C4-2B (cell line): ENCODE measurements at regions not wholly inside any gene's neighbourhood (a gene's known extent, or its start where the extent isn't known, plus 50 kb on each side); places are given as distances from the start of the nearest gene placed in this dataset.

Source experiments
- H3K27ac ChIP-seq: fragments of 450-650 bp; 2 replicates; pipeline ENCODE4 v1.5.1; 2017
- ZFX ChIP-seq: fragments of 450-650 bp; IDR thresholded peaks from 2 replicates; pipeline ENCODE4 v1.6.1; 2017
- TF ChIP-seq, protein P1 (sequence below): fragments of 450-650 bp; conservative IDR thresholded peaks from 2 replicates; pipeline ENCODE4 v1.5.1; 2017; ENCODE audit warnings: mild to moderate bottlenecking

DNA sequence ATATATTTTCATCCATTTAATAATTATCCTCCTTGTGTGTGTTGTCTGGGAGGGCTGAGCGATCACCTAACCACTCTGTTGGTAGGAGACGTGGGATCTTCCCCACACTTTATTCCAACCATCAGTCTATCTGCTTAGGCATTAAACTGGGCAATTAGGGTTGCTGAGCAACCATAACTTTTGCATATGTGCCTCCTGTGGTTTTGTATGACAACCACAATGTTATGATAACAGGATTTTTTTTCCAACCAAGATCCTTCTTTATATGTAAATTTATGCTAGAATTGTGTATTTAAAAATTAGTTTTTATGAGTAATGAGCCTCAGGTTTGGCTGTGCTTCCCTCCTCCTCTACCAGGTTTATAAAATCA is 495.0 kb upstream of the MGMT start:
- TF ChIP-seq ZFX, result no peak
- TF ChIP-seq, protein P1, sequence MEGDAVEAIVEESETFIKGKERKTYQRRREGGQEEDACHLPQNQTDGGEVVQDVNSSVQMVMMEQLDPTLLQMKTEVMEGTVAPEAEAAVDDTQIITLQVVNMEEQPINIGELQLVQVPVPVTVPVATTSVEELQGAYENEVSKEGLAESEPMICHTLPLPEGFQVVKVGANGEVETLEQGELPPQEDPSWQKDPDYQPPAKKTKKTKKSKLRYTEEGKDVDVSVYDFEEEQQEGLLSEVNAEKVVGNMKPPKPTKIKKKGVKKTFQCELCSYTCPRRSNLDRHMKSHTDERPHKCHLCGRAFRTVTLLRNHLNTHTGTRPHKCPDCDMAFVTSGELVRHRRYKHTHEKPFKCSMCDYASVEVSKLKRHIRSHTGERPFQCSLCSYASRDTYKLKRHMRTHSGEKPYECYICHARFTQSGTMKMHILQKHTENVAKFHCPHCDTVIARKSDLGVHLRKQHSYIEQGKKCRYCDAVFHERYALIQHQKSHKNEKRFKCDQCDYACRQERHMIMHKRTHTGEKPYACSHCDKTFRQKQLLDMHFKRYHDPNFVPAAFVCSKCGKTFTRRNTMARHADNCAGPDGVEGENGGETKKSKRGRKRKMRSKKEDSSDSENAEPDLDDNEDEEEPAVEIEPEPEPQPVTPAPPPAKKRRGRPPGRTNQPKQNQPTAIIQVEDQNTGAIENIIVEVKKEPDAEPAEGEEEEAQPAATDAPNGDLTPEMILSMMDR, result no peak
- H3K27ac ChIP-seq, result peak overlapping the region; percentile 24

DNA sequence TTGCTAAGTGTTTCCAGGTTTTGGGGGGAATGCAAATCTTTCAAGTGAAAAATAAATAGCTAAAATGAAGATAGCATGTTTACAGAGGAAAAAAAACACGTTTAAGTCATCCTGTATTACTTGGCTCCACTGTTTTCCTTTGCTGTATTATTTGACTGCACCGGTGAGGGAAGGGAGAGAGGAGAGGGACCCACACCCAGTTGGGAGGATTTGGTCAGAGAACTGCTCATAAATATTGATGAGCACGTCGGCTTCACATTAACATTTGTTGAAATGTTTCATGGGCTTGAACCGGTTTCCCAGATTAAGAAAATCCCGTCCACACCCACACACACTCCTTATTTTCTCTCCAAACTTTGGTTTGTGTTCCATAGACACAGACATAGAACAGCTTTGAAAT is 493.8 kb upstream of the MGMT start:
- TF ChIP-seq, protein P1, result no peak
- no peak for TF ChIP-seq ZFX

DNA sequence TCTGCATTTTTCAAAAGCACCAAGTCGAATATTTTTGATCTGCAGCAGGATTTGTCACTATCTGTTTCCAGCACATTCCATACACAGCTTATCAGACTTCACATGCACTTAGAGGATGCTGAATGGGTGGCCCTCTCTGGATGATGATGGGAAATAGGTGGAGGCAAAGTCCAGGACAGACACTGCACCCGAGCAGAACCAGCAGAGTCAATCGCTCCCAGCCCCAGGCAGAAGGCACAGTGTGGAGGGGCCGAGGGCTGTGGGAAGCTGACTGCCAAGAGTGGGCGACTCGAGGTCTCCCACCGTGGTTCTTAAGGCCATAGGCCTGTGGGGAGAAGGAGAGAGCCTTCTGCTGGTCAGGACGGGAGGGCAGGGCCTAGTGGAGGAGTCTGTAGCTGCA is 490.2 kb upstream of the MGMT start:
- TF ChIP-seq, protein P1, result no peak
- no peak for TF ChIP-seq ZFX

More for the DNA sequence above, 493.8 kb upstream of the MGMT start:
- H3K27ac ChIP-seq, result no peak overlapping the region; the same call in 1 of the 2 replicates

DNA sequence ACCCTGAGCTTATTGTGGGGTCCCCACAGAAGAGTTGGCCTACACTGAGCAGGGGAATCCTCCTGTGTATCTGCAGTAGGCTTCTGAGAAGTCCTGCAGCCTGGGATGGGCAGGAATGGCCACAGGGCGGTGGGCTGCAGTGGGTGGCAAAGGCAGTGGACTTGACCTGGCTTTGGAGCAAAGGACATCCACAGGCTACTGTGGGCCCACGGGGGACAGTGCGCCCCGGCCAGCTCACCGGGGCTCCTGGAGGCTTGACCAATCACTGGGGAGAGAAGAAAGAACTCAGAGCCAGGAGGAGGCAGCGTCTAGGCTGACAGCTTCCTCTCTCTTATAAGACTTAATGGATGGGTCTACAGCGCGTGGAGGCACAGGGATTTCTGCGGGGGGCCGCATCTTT is 488.8 kb upstream of the MGMT start:
- H3K27ac ChIP-seq, result no peak overlapping the region
- TF ChIP-seq, protein P1, result no peak
- no peak for TF ChIP-seq ZFX

More for the DNA sequence above, 490.2 kb upstream of the MGMT start:
- H3K27ac ChIP-seq, result no peak overlapping the region

DNA sequence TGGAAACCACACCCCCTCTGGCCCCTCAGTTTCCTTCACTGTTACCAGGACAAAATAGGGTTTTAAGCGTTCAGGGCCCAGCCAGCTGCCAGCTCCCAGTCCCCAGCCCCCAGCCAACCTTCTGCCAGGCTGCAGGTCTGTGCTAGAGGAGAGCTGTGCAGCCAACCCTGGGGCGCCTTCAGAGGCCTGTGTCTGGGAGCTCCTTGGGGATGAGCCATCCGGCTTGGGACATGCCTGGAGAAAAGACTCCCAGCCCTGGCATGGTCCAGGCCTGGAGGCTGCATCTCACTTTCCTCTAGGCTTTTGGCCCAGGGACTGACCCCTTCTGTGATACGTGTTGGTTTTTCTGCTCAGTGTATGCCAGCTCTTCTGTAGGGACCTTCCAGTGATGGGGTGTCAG is 487.6 kb upstream of the MGMT start:
- TF ChIP-seq ZFX, result no peak
- TF ChIP-seq, protein P1, result no peak
- no peak overlapping the region for H3K27ac ChIP-seq

DNA sequence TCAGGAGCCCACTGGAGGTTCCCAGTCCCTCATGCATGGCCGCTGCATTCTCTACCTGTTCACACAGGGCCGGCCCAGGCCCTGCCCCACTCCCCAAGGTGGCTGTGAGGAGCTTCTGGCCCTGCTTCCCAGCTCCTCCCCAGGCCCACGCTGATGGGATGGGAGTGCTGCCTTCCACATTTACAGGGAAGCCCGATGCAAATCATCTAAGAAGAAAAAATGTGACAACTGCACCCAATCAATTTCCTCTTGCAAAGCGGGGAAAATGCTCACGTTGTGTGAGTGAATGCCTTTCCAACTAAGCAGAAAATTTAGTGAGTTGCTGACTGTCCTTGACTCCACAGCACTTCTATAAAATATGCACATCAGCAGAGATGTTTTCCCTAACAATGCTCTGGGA is 485.8 kb upstream of the MGMT start:
- no peak for TF ChIP-seq ZFX
- TF ChIP-seq, protein P1, result no peak
- no peak overlapping the region for H3K27ac ChIP-seq

DNA sequence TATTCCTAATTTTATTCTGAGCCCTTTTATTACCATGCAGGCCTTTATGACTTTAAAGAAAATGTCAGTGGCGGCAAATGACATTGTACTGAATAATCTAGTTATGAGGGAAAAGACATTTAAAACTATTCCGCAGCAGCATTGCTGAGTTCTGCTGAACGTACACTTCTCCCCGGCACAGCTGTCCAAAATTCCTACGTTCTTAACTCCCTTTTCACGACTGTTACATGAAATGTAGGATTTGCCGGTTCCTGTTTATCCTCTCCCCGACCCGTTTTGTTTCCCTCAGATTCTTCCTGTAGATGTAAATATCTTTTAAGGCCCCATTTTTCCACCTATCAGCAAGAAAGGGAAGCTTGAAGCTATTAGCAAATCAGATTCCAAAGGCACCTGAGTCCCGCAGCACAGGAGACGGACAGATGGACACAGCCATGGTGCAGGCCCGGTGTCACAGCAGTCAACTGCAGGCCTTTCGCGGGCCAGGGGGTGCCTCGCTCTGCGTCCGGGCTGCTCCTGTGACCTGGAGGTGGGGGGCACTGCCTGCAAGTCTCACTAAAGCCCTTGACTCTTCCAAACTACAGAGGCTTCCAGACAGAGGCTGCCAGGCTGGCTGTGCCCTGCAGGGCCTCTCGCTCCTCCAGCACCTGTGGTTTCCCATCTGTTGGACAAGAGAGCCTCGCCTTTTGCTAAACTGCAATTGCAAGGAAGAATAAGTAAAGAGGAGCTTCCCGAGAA is 485.0 kb upstream of the MGMT start:
- no peak for TF ChIP-seq ZFX
- TF ChIP-seq, protein P1, result no peak
- H3K27ac ChIP-seq, result no peak overlapping the region
